Keratinocyte (primary cell): ENCODE measurements at regions not wholly inside any gene's neighbourhood (a gene's known extent, or its start where the extent isn't known, plus 50 kb on each side); places are given as distances from the start of the nearest gene placed in this dataset.

Experiments
- DNase-seq: peaks from one replicate; pipeline ENCODE4 v3.0.0-alpha.2; 2011; ENCODE audit warnings: low read depth, missing footprints, low spot score
- FAIRE-seq: peaks from 2 replicates; lab custom pipeline; 2011; peaks lifted over from hg19 to GRCh38; lab: Jason Lieb, UNC
- H2AFZ ChIP-seq: 2 replicates; pipeline ENCODE4 v1.6.0; 2012; ENCODE audit warnings: low read length, control low read depth, inconsistent platforms; ENCODE audit not compliant: control insufficient read depth
- H3K27ac ChIP-seq: 2 replicates; pipeline ENCODE4 v1.5.1; 2011; ENCODE audit warnings: low read length; ENCODE audit not compliant: control insufficient read depth, insufficient read depth
- H3K27me3 ChIP-seq: 3 replicates; pipeline ENCODE4 v1.6.0; 2011; ENCODE audit warnings: low read length; ENCODE audit not compliant: control insufficient read depth, insufficient read depth; ENCODE audit errors: extremely low read depth
- H3K36me3 ChIP-seq, 2 experiments: 2 replicates in 1 of 2; 3 replicates in 1 of 2; pipeline ENCODE4 v1.5.1; 2011; ENCODE audit warnings: low read length in 2 of 2, mild to moderate bottlenecking in 1 of 2; ENCODE audit not compliant: control insufficient read depth in 2 of 2, insufficient read depth in 2 of 2; ENCODE audit errors: extremely low read depth in 1 of 2
- H3K4me1 ChIP-seq: 3 replicates; pipeline ENCODE4 v1.5.1; 2011; ENCODE audit warnings: low read length; ENCODE audit not compliant: control insufficient read depth, insufficient read depth; ENCODE audit errors: extremely low read depth
- H3K4me2 ChIP-seq: 3 replicates; pipeline ENCODE4 v1.6.0; 2011; ENCODE audit warnings: low read depth, low read length; ENCODE audit not compliant: control insufficient read depth, insufficient read depth; ENCODE audit errors: extremely low read depth
- H3K4me3 ChIP-seq, 3 experiments: fragments of 200-600 bp in 1 of 3; sonication (generic) in 1 of 3; 2 replicates in 2 of 3; 3 replicates in 1 of 3; pipeline ENCODE4 v1.5.1; 2011 to 2016; ENCODE audit warnings: low read length in 3 of 3, mild to moderate bottlenecking in 3 of 3, control low read depth in 2 of 3, inconsistent platforms in 1 of 3, low read depth in 1 of 3, mixed read lengths in 1 of 3, mixed run types in 1 of 3, moderate library complexity in 1 of 3; ENCODE audit not compliant: control insufficient read depth in 2 of 3, insufficient read depth in 2 of 3; ENCODE audit errors: extremely low read depth in 1 of 3
- H3K79me2 ChIP-seq: 2 replicates; pipeline ENCODE4 v1.6.0; 2012; ENCODE audit warnings: low read length; ENCODE audit not compliant: control insufficient read depth, insufficient read depth
- H3K9ac ChIP-seq: 3 replicates; pipeline ENCODE4 v1.6.0; 2011; ENCODE audit warnings: low read length; ENCODE audit not compliant: control insufficient read depth, insufficient read depth; ENCODE audit errors: extremely low read depth
- H3K9me1 ChIP-seq: 3 replicates; pipeline ENCODE4 v1.6.0; 2011; ENCODE audit warnings: low read length; ENCODE audit not compliant: control insufficient read depth, insufficient read depth; ENCODE audit errors: extremely low read depth
- H3K9me3 ChIP-seq: 2 replicates; pipeline ENCODE4 v1.5.1; 2012; ENCODE audit warnings: low read depth, low read length; ENCODE audit not compliant: control insufficient read depth
- H4K20me1 ChIP-seq: 3 replicates; pipeline ENCODE4 v1.6.0; 2011; ENCODE audit warnings: low read length; ENCODE audit not compliant: control insufficient read depth, insufficient read depth; ENCODE audit errors: extremely low read depth
- CTCF ChIP-seq, 3 experiments: IDR thresholded peaks in 1 of 3; conservative IDR thresholded peaks in 1 of 3; optimal IDR thresholded peaks in 1 of 3; 2 replicates in 2 of 3; 3 replicates in 1 of 3; pipeline versions ENCODE3 to v1.5.1; 2011; ENCODE audit warnings: low read length in 3 of 3, mild to moderate bottlenecking in 3 of 3, moderate library complexity in 2 of 3, control low read depth in 1 of 3, inconsistent platforms in 1 of 3; ENCODE audit not compliant: insufficient read depth in 2 of 3; ENCODE audit errors: extremely low read depth in 1 of 3
- EZH2 ChIP-seq: IDR thresholded peaks from one replicate; pipeline ENCODE4 v1.6.1; 2012; ENCODE audit warnings: inconsistent platforms, mild to moderate bottlenecking, low read length, moderate library complexity
- dilution Hi-C: fragments of 300-500 bp; cut with MboI; formaldehyde crosslinking; loops from one replicate; pipeline ENCODE4 v1.7.0; 2020; ENCODE audit warnings: low sequenced_read_pairs; ENCODE audit not compliant: extremely low pct_ligation_motif_present

- Histone ChIP-seq H3K4me3 (no peak overlapping the region), H3K79me2 (no peaks in the 10 kb centered on the region), H3K4me1 (no peaks in the 10 kb centered on the region), H3K27me3 (no peaks in the 10 kb centered on the region), H3K9ac (no peak overlapping the region), H3K9me3 (no peaks in the 10 kb centered on the region), H3K36me3 (no peaks in the 10 kb centered on the region), H2AFZ (no peak overlapping the region), H3K27ac (no peak overlapping the region), H4K20me1 (no peaks in the 10 kb centered on the region), H3K9me1 (no peaks in the 10 kb centered on the region), H3K4me2 (no peak overlapping the region)
- TF ChIP-seq EZH2 (no peak), CTCF (optimal IDR thresholded peaks at IDR 0.05 in 1 of 3, IDR thresholded peaks at IDR 0.05 in 1 of 3, conservative IDR thresholded peaks at IDR 0.05 in 1 of 3; ENCODE audit: extremely low read depth in 1 of 3, insufficient read depth in 2 of 3, low read length in 3 of 3) (no peak)
- FAIRE-seq = peak; percentile 57
- dilution Hi-C loops = no loop called here
- no peak for DNase-seq
Measured at GRCh38 chr2:200193331-200193730, 113.2 kb upstream of the SPATS2L start.

DNA sequence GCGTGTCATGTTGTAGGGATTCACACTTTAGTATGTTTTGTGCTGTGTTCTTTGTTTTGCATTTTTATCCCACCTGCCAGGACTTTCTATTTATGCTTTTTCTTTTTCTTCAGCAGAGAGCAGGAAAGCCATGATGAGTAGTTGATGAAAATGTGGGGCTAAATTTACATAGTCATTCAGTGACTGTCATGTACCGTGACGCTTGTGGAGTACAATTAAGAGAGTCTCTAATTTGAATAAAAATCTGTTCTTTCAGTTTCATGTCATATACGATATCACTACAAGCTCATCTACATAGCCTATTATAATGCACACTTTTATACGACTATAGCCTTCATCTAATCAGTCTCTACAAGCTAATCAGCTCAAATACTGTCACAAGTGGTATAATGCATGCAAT lies 112.7 kb upstream of the SPATS2L start:
- no peak for DNase-seq
- Histone ChIP-seq H3K79me2 (no peaks in the 10 kb centered on the region), H4K20me1 (no peaks in the 10 kb centered on the region), H2AFZ (no peak overlapping the region), H3K9ac (no peak overlapping the region), H3K4me2 (no peak overlapping the region), H3K9me3 (no peaks in the 10 kb centered on the region), H3K4me1 (no peaks in the 10 kb centered on the region), H3K27me3 (no peaks in the 10 kb centered on the region), H3K4me3 (no peak overlapping the region), H3K9me1 (no peaks in the 10 kb centered on the region), H3K36me3 (no peaks in the 10 kb centered on the region), H3K27ac (no peak overlapping the region)
- TF ChIP-seq CTCF (optimal IDR thresholded peaks at IDR 0.05 in 1 of 3, IDR thresholded peaks at IDR 0.05 in 1 of 3, conservative IDR thresholded peaks at IDR 0.05 in 1 of 3; ENCODE audit: extremely low read depth in 1 of 3, insufficient read depth in 2 of 3, low read length in 3 of 3) (no peak), EZH2 (no peak)
- no peak for FAIRE-seq
- dilution Hi-C loops = no loop called here
